ENCODE measurements at regions not wholly inside any gene's neighbourhood (a gene's known extent, or its start where the extent isn't known, plus 50 kb on each side); places are given as distances from the start of the nearest gene placed in this dataset.
"Not testable (repeated sequence)": the region's sequence is repeated elsewhere in the genome, so short reads cannot be mapped to it uniquely, and the experiment has no call there.

- not testable (repeated sequence) for H3K9ac ChIP-seq (ENCODE audit: low read depth in 1 of 2, low read length in 2 of 2); H3K27me3 ChIP-seq (ENCODE audit: control insufficient read depth in 1 of 2, insufficient read depth in 2 of 2, low read length in 2 of 2); H3K27ac ChIP-seq (ENCODE audit: low read depth, low read length); H3K9me3 ChIP-seq (ENCODE audit: control insufficient read depth in 1 of 2, low read length in 2 of 2); H3K36me3 ChIP-seq (ENCODE audit: control insufficient read depth in 1 of 2, insufficient read depth in 2 of 2, low read length in 2 of 2); H3K4me1 ChIP-seq (ENCODE audit: control insufficient read depth in 1 of 2, insufficient read depth in 2 of 2, low read length in 2 of 2); H3K4me3 ChIP-seq (ENCODE audit: low read depth in 1 of 2, low read length in 2 of 2)
Measured at GRCh38 chr6:51121380-51121976, 302.8 kb downstream of the TFAP2B start.

- Histone ChIP-seq H3K4me1 (ENCODE audit: control insufficient read depth in 1 of 2, insufficient read depth in 2 of 2, low read length in 2 of 2) (no peaks in the 10 kb centered on the region), H3K27ac (ENCODE audit: low read depth, low read length) (no peak overlapping the region), H3K4me3 (ENCODE audit: low read depth in 1 of 2, low read length in 2 of 2) (no peak overlapping the region), H3K36me3 (ENCODE audit: control insufficient read depth in 1 of 2, insufficient read depth in 2 of 2, low read length in 2 of 2) (no peaks in the 10 kb centered on the region), H3K27me3 (ENCODE audit: control insufficient read depth in 1 of 2, insufficient read depth in 2 of 2, low read length in 2 of 2) (no peaks in the 10 kb centered on the region), H3K9ac (ENCODE audit: low read depth in 1 of 2, low read length in 2 of 2) (no peak overlapping the region), H3K9me3 (ENCODE audit: control insufficient read depth in 1 of 2, low read length in 2 of 2) (no peaks in the 10 kb centered on the region)
Measured at GRCh38 chr6:51129043-51129442, 310.4 kb downstream of the TFAP2B start.

GRCh38 chr6:51137777-51138176 lies 319.1 kb downstream of the TFAP2B start:
- H3K27ac ChIP-seq (ENCODE audit: low read depth, low read length) = no peak overlapping the region

GRCh38 chr6:51139950-51140385 lies 321.3 kb downstream of the TFAP2B start:
- Histone ChIP-seq H3K4me3 (ENCODE audit: low read depth in 1 of 2, low read length in 2 of 2) (no peak overlapping the region), H3K27ac (ENCODE audit: low read depth, low read length) (no peak overlapping the region), H3K36me3 (ENCODE audit: control insufficient read depth in 1 of 2, insufficient read depth in 2 of 2, low read length in 2 of 2) (no peaks in the 10 kb centered on the region), H3K9ac (ENCODE audit: low read depth in 1 of 2, low read length in 2 of 2) (no peak overlapping the region), H3K4me1 (ENCODE audit: control insufficient read depth in 1 of 2, insufficient read depth in 2 of 2, low read length in 2 of 2) (peaks cover 0 to 17% of the 10 kb centered on the region in 2 donors), H3K27me3 (ENCODE audit: control insufficient read depth in 1 of 2, insufficient read depth in 2 of 2, low read length in 2 of 2) (no peaks in the 10 kb centered on the region), H3K9me3 (ENCODE audit: control insufficient read depth in 1 of 2, low read length in 2 of 2) (peaks cover 0 to 2% of the 10 kb centered on the region in 2 donors)

More at GRCh38 chr6:51137777-51138176, 319.1 kb downstream of the TFAP2B start:
- Histone ChIP-seq H3K4me1 (ENCODE audit: control insufficient read depth in 1 of 2, insufficient read depth in 2 of 2, low read length in 2 of 2) (peaks cover 0 to 17% of the 10 kb centered on the region in 2 donors), H3K9me3 (ENCODE audit: control insufficient read depth in 1 of 2, low read length in 2 of 2) (peaks cover 0 to 2% of the 10 kb centered on the region in 2 donors), H3K9ac (ENCODE audit: low read depth in 1 of 2, low read length in 2 of 2) (no peak overlapping the region), H3K36me3 (ENCODE audit: control insufficient read depth in 1 of 2, insufficient read depth in 2 of 2, low read length in 2 of 2) (no peaks in the 10 kb centered on the region), H3K4me3 (ENCODE audit: low read depth in 1 of 2, low read length in 2 of 2) (no peak overlapping the region), H3K27me3 (ENCODE audit: control insufficient read depth in 1 of 2, insufficient read depth in 2 of 2, low read length in 2 of 2) (no peaks in the 10 kb centered on the region)

- H3K9me3 ChIP-seq (ENCODE audit: control insufficient read depth in 1 of 2, low read length in 2 of 2) = peaks cover 0 to 2% of the 10 kb centered on the region in 2 donors
Measured at GRCh38 chr6:51141080-51141479, 322.4 kb downstream of the TFAP2B start.

GRCh38 chr6:51147756-51148155 lies 329.1 kb downstream of the TFAP2B start:
- no peaks in the 10 kb centered on the region for H3K4me1 ChIP-seq (ENCODE audit: control insufficient read depth in 1 of 2, insufficient read depth in 2 of 2, low read length in 2 of 2)
- H3K4me3 ChIP-seq (ENCODE audit: low read depth in 1 of 2, low read length in 2 of 2) = no peak overlapping the region
- no peak overlapping the region for H3K27ac ChIP-seq (ENCODE audit: low read depth, low read length)
- H3K27me3 ChIP-seq (ENCODE audit: control insufficient read depth in 1 of 2, insufficient read depth in 2 of 2, low read length in 2 of 2) = no peaks in the 10 kb centered on the region
- H3K9me3 ChIP-seq (ENCODE audit: control insufficient read depth in 1 of 2, low read length in 2 of 2) = no peaks in the 10 kb centered on the region
- H3K36me3 ChIP-seq (ENCODE audit: control insufficient read depth in 1 of 2, insufficient read depth in 2 of 2, low read length in 2 of 2) = no peaks in the 10 kb centered on the region
- no peak overlapping the region for H3K9ac ChIP-seq (ENCODE audit: low read depth in 1 of 2, low read length in 2 of 2)

More at GRCh38 chr6:51141080-51141479, 322.4 kb downstream of the TFAP2B start:
- Histone ChIP-seq H3K36me3 (ENCODE audit: control insufficient read depth in 1 of 2, insufficient read depth in 2 of 2, low read length in 2 of 2) (no peaks in the 10 kb centered on the region), H3K4me3 (ENCODE audit: low read depth in 1 of 2, low read length in 2 of 2) (no peak overlapping the region), H3K4me1 (ENCODE audit: control insufficient read depth in 1 of 2, insufficient read depth in 2 of 2, low read length in 2 of 2) (peaks cover 0 to 17% of the 10 kb centered on the region in 2 donors), H3K9ac (ENCODE audit: low read depth in 1 of 2, low read length in 2 of 2) (no peak overlapping the region), H3K27me3 (ENCODE audit: control insufficient read depth in 1 of 2, insufficient read depth in 2 of 2, low read length in 2 of 2) (no peaks in the 10 kb centered on the region), H3K27ac (ENCODE audit: low read depth, low read length) (no peak overlapping the region)

GRCh38 chr6:51152594-51152993 lies 333.9 kb downstream of the TFAP2B start:
- Histone ChIP-seq H3K36me3 (ENCODE audit: control insufficient read depth in 1 of 2, insufficient read depth in 2 of 2, low read length in 2 of 2) (no peaks in the 10 kb centered on the region), H3K4me1 (ENCODE audit: control insufficient read depth in 1 of 2, insufficient read depth in 2 of 2, low read length in 2 of 2) (no peaks in the 10 kb centered on the region), H3K9me3 (ENCODE audit: control insufficient read depth in 1 of 2, low read length in 2 of 2) (no peaks in the 10 kb centered on the region)

GRCh38 chr6:51153109-51153508 lies 334.4 kb downstream of the TFAP2B start:
- Histone ChIP-seq H3K36me3 (ENCODE audit: control insufficient read depth in 1 of 2, insufficient read depth in 2 of 2, low read length in 2 of 2) (no peaks in the 10 kb centered on the region), H3K27me3 (ENCODE audit: control insufficient read depth in 1 of 2, insufficient read depth in 2 of 2, low read length in 2 of 2) (no peaks in the 10 kb centered on the region)

More at GRCh38 chr6:51152594-51152993, 333.9 kb downstream of the TFAP2B start:
- H3K4me3 ChIP-seq (ENCODE audit: low read depth in 1 of 2, low read length in 2 of 2) = no peak overlapping the region
- H3K27me3 ChIP-seq (ENCODE audit: control insufficient read depth in 1 of 2, insufficient read depth in 2 of 2, low read length in 2 of 2) = no peaks in the 10 kb centered on the region
- H3K27ac ChIP-seq (ENCODE audit: low read depth, low read length) = no peak overlapping the region
- H3K9ac ChIP-seq (ENCODE audit: low read depth in 1 of 2, low read length in 2 of 2) = no peak overlapping the region

GRCh38 chr6:51154925-51155324 lies 336.3 kb downstream of the TFAP2B start:
- not testable (repeated sequence) for H3K36me3 ChIP-seq (ENCODE audit: control insufficient read depth in 1 of 2, insufficient read depth in 2 of 2, low read length in 2 of 2); H3K4me3 ChIP-seq (ENCODE audit: low read depth in 1 of 2, low read length in 2 of 2); H3K9me3 ChIP-seq (ENCODE audit: control insufficient read depth in 1 of 2, low read length in 2 of 2); H3K4me1 ChIP-seq (ENCODE audit: control insufficient read depth in 1 of 2, insufficient read depth in 2 of 2, low read length in 2 of 2); H3K9ac ChIP-seq (ENCODE audit: low read depth in 1 of 2, low read length in 2 of 2); H3K27ac ChIP-seq (ENCODE audit: low read depth, low read length); H3K27me3 ChIP-seq (ENCODE audit: control insufficient read depth in 1 of 2, insufficient read depth in 2 of 2, low read length in 2 of 2)

More at GRCh38 chr6:51153109-51153508, 334.4 kb downstream of the TFAP2B start:
- no peaks in the 10 kb centered on the region for H3K4me1 ChIP-seq (ENCODE audit: control insufficient read depth in 1 of 2, insufficient read depth in 2 of 2, low read length in 2 of 2)
- H3K9me3 ChIP-seq (ENCODE audit: control insufficient read depth in 1 of 2, low read length in 2 of 2) = no peaks in the 10 kb centered on the region
- no peak overlapping the region for H3K9ac ChIP-seq (ENCODE audit: low read depth in 1 of 2, low read length in 2 of 2)
- no peak overlapping the region for H3K4me3 ChIP-seq (ENCODE audit: low read depth in 1 of 2, low read length in 2 of 2)
- no peak overlapping the region for H3K27ac ChIP-seq (ENCODE audit: low read depth, low read length)

GRCh38 chr6:51159260-51159659 lies 340.6 kb downstream of the TFAP2B start:
- H3K27ac ChIP-seq (ENCODE audit: low read depth, low read length); H3K9me3 ChIP-seq (ENCODE audit: control insufficient read depth in 1 of 2, low read length in 2 of 2); H3K27me3 ChIP-seq (ENCODE audit: control insufficient read depth in 1 of 2, insufficient read depth in 2 of 2, low read length in 2 of 2); H3K36me3 ChIP-seq (ENCODE audit: control insufficient read depth in 1 of 2, insufficient read depth in 2 of 2, low read length in 2 of 2); H3K9ac ChIP-seq (ENCODE audit: low read depth in 1 of 2, low read length in 2 of 2); H3K4me1 ChIP-seq (ENCODE audit: control insufficient read depth in 1 of 2, insufficient read depth in 2 of 2, low read length in 2 of 2); H3K4me3 ChIP-seq (ENCODE audit: low read depth in 1 of 2, low read length in 2 of 2): not testable (repeated sequence)

Measured in duodenal mucosa (tissue), 2 donors.